ENCODE measurements at regions not wholly inside any gene's neighbourhood (a gene's known extent, or its start where the extent isn't known, plus 50 kb on each side); places are given as distances from the start of the nearest gene placed in this dataset.

DNA sequence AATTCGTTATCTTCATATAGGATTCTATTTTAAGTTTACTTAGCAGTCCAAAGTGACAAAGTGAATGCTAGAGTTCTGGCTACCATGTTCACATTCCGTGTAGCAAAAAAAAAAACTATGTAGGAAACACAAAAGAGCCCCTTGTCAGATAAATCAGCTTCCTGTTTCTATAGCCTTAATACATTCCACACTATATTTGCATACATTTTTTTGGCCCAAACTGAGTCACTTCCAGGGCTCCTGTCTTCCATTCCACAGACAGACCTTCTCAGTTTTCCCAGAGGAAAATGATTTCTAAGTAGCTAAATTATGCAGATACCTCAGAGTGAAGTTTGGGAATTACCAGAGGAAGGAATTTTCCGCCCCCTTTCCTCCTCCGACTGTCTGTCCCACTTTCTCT is 841.9 kb upstream of the HS3ST1 start:
- no peak for DNase-seq

GRCh38 chr4:12265554-12265953 is 836.9 kb upstream of the HS3ST1 start:
- DNase-seq: no peak

- no peak for DNase-seq
Observed at GRCh38 chr4:12260453-12260852, 831.8 kb upstream of the HS3ST1 start.

DNA sequence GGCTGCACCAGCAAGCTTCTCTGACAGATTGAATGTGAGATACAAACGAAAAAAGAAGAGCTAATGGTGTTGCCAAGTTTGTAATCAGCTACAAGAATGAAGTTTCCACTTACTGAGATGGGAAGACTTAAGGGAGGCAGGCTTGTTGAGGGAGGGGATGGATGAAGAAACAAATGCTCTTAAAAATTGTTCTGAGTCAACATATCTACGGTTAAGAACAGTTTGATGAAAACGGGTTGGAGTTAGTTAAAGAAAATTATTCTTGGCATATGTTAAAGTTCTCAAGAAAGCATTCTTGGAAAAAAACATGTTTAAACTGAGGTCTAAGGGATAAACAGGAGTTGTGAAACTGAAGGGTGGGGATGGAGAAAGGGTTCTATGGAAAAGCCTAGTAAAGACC is 816.3 kb upstream of the HS3ST1 start:
- no peak for DNase-seq

GRCh38 chr4:12242354-12242753 is 813.7 kb upstream of the HS3ST1 start:
- no peak for DNase-seq

GRCh38 chr4:12239897-12240636 is 811.4 kb upstream of the HS3ST1 start:
- DNase-seq: no peak

DNA sequence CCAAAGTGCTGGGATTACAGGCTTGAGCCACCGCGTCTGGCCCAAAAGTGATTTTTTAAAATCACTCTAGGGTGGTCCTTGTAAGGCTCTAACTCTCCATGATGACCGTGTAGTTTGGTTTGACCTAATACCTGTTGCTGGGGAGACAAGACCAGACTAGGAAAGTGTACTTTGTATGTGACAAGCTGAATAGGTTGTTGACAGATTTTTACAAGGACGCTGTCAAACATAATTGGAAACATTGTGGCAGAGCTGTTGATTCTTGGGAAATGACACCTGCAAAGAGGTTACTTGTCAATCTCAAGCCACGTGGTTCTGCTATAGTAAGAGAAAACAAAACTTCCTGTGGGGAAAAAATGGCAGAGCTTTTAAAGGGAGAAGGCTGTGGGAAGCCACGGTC is 802.4 kb upstream of the HS3ST1 start:
- no peak for DNase-seq

DNA sequence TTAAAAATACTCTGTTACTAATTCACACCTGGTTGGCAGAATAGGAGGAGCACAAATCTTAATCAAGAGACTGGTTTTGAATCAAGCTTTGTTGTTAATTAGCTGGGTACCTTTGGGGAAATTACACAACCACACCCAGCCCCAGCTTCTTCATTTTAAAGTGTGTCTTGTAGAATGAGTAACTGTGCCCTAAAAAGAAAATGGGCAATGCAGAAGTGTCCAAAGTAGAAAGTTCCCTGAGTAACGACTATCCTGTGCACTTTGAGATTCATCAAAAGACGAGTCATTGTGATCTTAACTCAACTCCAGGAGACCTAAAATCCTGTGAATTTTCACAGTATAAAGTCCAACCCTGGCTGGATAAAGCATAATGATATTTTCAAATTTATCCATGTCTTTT is 792.3 kb upstream of the HS3ST1 start:
- no peak for DNase-seq

- DNase-seq: no peak
Observed at GRCh38 chr4:12211636-12212035, 782.9 kb upstream of the HS3ST1 start.

DNA sequence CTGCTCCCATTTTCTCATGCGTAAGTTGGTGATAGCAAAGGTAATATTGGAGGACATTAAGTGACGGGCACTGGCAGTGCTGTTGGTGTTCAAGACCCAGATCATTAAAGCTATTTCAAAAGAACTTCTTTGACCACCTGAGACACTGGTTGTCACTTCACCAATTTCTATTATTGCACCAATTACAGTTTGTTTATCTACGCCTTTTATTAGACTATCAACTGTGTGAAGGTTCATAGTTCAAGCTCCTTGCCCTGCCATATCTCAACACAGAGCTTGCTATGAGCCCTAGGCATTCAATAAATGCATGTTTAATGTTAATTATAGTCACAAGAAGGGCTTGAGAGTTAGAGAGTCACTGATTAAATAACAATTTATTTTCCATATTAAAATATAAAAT is 778.7 kb upstream of the HS3ST1 start:
- no peak for DNase-seq

GRCh38 chr4:12206091-12206490 is 777.4 kb upstream of the HS3ST1 start:
- no peak for DNase-seq

DNA sequence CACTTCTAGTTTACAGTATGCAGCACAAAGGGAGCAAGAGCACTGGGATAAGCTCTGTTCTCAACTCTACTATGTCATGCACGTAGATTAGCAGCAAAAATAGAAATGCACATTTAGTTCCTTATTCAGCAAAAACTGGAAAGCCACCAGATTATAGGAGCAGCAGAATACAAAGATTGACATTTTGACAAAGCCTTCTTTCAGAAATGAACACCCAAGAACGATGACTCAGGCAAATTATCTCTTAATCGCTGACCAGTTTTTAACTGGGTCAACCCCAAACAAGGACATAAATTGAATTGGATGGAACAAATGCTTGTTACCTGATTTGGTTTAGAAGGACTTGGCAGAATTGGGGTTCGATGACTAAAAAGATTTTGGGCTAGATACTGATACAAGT is 775.3 kb upstream of the HS3ST1 start:
- no peak for DNase-seq

DNA sequence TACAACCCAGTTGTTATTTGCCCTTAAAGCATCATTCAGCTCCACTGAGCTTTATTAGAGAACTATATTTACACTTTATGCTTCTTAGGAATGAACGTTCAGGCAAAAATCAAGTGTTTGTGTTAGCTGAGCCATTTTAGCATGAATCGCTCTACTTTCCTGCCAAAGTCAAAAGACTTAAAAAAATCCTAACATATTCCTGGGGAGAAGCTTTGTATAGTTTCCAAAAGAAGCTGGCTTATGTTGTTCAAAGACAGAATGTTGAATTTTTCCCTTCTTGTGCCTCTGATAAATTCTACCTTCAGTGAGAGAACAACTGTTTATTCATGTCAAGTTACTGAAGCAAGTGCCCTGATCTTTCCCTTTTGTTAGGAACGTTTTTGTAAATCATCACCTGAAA is 771.5 kb upstream of the HS3ST1 start:
- no peak for DNase-seq

DNA sequence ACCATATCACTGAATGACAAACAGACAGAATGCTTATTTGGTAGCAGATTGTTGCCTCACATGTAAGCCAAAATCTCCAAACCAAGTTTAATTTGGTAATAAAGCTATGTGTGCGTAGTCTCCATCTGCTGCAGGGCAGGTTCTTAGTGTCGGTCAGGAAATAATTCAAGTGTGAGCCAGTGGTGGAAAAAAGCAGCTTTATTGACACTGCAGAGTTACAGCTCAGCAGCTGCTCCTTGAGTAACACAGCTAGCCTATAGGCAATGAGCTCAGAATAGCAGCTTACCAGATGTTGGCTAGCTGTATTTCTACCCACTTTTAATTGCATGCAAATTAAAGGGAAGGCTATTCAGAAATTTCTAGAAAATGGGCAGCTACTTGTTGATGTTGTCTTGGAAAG is 757.8 kb upstream of the HS3ST1 start:
- no peak for DNase-seq

DNA sequence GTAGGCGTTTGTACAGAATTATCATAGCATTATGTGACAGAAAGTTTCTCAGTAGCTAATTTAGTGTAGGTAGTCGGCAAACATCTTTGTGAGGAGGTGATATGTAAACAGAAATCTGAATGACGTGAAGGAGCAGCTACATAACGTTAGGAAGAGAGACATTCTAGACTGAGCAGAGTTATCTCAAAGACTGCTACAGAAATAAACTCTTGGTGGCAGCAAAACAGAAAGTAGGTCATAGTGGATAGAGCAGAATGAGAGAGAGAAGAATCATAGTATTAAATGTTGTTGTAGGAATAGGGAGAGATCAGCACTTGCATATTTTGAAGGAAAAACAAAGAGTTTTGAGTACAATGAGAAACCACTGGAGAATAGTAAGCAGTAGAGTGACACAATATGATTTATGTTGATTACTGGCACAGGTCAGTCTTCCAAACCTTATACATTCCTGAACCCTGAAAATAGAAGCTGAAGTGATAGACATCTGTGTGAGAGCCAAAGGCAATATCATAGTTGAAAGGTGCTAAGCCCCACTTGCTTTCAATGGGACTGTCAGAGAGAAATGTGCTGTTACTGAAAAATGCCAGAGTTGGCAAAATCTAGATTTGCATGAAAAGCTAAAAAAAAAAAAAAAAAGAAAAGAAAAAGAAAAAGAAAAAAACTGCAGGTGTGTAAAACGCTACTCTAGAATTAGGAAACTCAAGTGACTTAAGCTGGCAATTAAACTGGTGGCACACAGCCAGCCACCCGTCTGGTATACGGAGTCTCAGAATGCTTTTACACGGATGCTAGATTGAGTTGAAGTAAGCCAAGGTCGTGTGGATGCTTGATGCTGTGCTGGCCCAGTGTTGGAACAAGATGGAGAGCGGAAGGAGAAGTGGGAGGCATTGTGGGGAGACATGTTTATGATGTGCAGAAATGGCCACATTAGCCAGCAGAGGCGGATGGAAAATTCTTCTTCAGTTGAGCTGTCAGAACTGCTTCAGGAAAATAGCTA is 750.2 kb upstream of the HS3ST1 start:
- no peak for DNase-seq

DNA sequence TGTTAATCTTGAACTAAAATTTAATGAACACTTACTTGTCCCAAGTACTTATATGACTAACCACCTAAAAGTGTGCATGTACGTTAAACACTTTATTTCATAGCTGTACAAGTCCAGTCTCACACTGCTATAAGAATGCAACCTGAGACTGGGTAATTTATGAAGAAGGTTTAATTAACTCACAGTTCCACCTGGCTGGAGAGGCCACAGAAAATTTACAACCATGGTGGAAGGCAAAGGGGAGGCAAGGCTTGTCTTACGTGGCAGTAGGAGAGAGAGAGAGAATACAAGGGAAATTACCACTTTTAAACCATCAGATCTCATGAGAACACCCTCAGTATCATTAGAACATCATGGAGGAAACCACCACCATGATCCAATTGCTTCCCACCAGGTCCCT is 748.7 kb upstream of the HS3ST1 start:
- DNase-seq: no peak

DNA sequence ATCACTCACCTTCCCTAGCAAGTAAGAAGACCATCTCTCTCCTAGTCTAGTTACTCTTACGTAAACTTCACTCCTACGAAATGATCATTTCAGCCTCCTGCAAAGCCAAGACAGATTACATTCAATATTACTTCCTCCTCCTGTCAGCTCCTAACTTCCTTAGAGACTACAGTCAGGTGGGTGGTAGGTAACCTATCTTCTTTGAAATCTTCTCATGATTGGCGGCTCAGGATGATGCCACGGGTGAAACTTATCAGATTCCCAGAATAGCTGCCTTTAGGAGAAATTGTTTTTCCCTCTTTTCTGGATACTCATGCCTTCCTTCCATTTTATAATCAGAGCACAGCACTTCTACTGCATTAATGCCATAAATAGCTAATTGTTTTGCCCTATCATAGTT is 744.8 kb upstream of the HS3ST1 start:
- DNase-seq: no peak

DNA sequence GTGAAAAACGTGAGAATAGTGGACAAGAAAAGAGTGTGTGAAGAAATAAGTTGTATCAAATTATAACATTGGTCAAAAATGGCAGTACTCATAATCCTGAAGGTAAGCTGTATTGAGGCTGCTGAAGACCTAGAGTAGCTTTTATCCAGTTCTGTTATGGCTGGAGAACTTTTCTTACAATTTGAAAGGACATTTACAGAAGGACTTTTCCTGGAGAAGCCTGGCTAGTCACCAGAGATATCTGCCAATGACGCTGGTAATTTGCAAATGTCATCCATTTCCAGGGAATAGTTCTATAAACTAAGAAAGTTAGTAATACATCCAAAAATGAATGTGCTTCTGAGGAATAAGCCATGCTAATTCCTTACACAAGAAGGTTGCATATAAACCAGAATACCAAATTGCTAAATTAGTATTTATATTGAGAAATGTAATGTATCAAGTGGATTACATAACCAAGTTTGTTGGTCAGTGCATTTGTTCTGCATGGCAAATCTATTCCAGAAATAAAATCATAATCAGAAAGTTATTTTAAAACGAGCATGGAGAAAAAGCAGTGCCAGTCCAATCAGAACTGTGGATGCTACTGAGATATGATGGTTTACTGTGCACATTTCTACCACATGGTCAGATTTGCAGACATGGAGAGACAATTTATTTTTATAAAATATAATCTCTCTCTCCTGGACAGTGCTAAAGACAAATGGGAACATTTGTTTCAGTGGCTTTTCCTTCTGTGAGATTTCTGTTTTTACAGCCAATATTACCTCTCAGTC is 743.7 kb upstream of the HS3ST1 start:
- DNase-seq: no peak

DNA sequence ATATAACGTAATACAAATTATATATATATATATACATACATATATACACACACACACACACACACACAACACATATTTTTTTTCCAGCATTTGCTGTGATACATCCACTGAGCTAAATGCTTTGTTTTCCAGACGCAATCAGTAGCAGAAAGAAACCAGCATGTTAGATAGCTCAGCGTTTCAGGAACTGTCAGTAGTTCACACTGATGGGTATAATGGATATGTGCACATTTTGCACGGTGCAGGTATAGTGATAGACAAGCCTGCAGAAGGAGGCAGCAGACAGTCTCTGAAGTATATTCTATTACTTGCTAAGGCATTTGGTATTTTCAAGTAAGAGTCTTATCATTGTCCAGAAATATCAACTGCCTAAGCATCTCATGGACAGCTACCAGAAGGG is 741.6 kb upstream of the HS3ST1 start:
- DNase-seq: no peak

- DNase-seq: no peak
Observed at GRCh38 chr4:12165616-12166015, 736.9 kb upstream of the HS3ST1 start.

- DNase-seq: no peak
Observed at GRCh38 chr4:12146339-12146738, 717.6 kb upstream of the HS3ST1 start.

DNA sequence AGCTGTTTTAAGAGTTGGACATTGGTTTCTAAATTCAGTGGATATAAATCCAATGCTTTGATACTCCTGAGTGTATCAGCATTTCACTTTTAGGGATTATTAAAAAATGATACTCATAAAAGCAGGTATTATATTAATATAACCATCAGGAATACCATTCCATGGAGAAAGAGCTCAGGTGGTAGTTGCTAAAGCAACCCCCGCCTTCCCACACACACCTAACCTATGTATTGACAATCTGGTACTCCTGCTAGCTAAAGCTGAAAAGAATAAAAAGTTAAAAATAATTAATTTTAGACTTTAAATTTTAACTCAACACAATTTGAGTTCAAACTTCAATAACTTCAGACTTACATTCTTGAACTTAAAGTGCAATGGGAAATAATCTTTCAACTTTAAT is 717.1 kb upstream of the HS3ST1 start:
- no peak for DNase-seq

GRCh38 chr4:12145106-12145505 is 716.4 kb upstream of the HS3ST1 start:
- DNase-seq: no peak

All from activated T-cell treated with anti-CD3 and anti-CD28 coated beads, Interleukin-2, amount 50 U/mL, for 48 hours (primary cell).